OCI-LY7 (cell line): ENCODE measurements at regions not wholly inside any gene's neighbourhood (a gene's known extent, or its start where the extent isn't known, plus 50 kb on each side); places are given as distances from the start of the nearest gene placed in this dataset.

Experiments used
- BruUV-seq: library from RNA; stranded (reverse); fragments of 400-500 nt; replicated peaks from 2 replicates; lab custom pipeline; 2021; lab: Mats Ljungman, UMichigan
- CTCF ChIA-PET: fragments of 300-600 bp; sonication (Branson Sonifier 250); formaldehyde crosslinking; loops from one replicate; lab custom pipeline; 2022; ENCODE audit warnings: antibody characterized with exemption; ENCODE audit not compliant: unreplicated experiment; lab: Charles Lee
- POLR2A ChIA-PET: fragments of 300-600 bp; sonication (Branson Sonifier 250); formaldehyde crosslinking; loops from one replicate; lab custom pipeline; 2022; ENCODE audit warnings: antibody characterized with exemption; lab: Charles Lee
- DNase-seq: peaks from one replicate; pipeline ENCODE4 v3.0.0-alpha.2; 2015; ENCODE audit warnings: low spot score
- H2AFZ ChIP-seq: fragments of 200-600 bp; sonication (generic), shearing (Covaris generic); 2 replicates; pipeline ENCODE4 v1.6.1; 2014; ENCODE audit warnings: mild to moderate bottlenecking, antibody characterized with exemption, low read length, moderate library complexity
- H3K27ac ChIP-seq: fragments of 200-600 bp; sonication (generic); 2 replicates; pipeline ENCODE4 v1.5.1; 2014; ENCODE audit warnings: mixed run types, low read depth, mild to moderate bottlenecking, moderate library complexity, low read length, inconsistent platforms; ENCODE audit not compliant: poor library complexity, severe bottlenecking
- H3K36me3 ChIP-seq: fragments of 200-600 bp; sonication (generic); 2 replicates; pipeline ENCODE4 v1.6.1; 2014; ENCODE audit warnings: mild to moderate bottlenecking, antibody characterized with exemption, low read length, moderate library complexity, mixed read lengths; ENCODE audit not compliant: insufficient read depth
- H3K4me1 ChIP-seq: fragments of 200-600 bp; sonication (generic); 2 replicates; pipeline ENCODE4 v1.5.1; 2014; ENCODE audit warnings: mild to moderate bottlenecking, low read length; ENCODE audit not compliant: insufficient read depth, poor library complexity, severe bottlenecking
- H3K4me2 ChIP-seq: fragments of 200-600 bp; sonication (generic); 2 replicates; pipeline ENCODE4 v1.6.1; 2014; ENCODE audit warnings: mild to moderate bottlenecking, low read length
- H3K4me3 ChIP-seq: fragments of 200-600 bp; sonication (generic); 2 replicates; pipeline ENCODE4 v1.5.1; 2014; ENCODE audit warnings: mild to moderate bottlenecking, low read depth, low read length; ENCODE audit not compliant: poor library complexity, severe bottlenecking
- H3K79me2 ChIP-seq: fragments of 200-600 bp; sonication (generic); 2 replicates; pipeline ENCODE4 v1.6.1; 2016; ENCODE audit warnings: low read depth, mild to moderate bottlenecking, low read length, moderate library complexity, mixed read lengths; ENCODE audit not compliant: insufficient read depth
- H3K9me2 ChIP-seq: fragments of 200-600 bp; sonication (generic); 2 replicates; pipeline ENCODE4 v1.6.1; 2016; ENCODE audit warnings: mild to moderate bottlenecking, low read length, mixed read lengths; ENCODE audit not compliant: insufficient read depth
- H3K9me3 ChIP-seq: fragments of 200-600 bp; sonication (generic); 2 replicates; pipeline ENCODE4 v1.6.1; 2014; ENCODE audit warnings: mild to moderate bottlenecking, mixed run types, low read length, mixed read lengths
- H4K20me1 ChIP-seq: fragments of 200-600 bp; sonication (generic); 2 replicates; pipeline ENCODE4 v1.6.1; 2014; ENCODE audit warnings: mild to moderate bottlenecking, antibody characterized with exemption, low read length, moderate library complexity, mixed read lengths; ENCODE audit not compliant: insufficient read depth
- EZH2phosphoT487 ChIP-seq: fragments of 200-600 bp; sonication (generic); IDR thresholded peaks from 2 replicates; pipeline ENCODE4 v1.6.1; 2018; ENCODE audit warnings: low read depth, borderline replicate concordance, mild to moderate bottlenecking, mixed run types, antibody characterized with exemption, low read length, moderate library complexity, mixed read lengths
- intact Hi-C: fragments of 100-400 bp; cut with micrococcal nuclease; formaldehyde crosslinking; loops from one replicate; pipeline ENCODE4 v1.10.0; 2022; ENCODE audit not compliant: unreplicated experiment
- TF ChIP-seq, protein P1 (sequence below): fragments of 200-600 bp; sonication (generic); conservative IDR thresholded peaks from 2 replicates; pipeline ENCODE4 v1.5.1; 2014; ENCODE audit warnings: mild to moderate bottlenecking, antibody characterized with exemption, low read length, moderate library complexity, mixed read lengths

- Histone ChIP-seq H3K4me1 (peaks cover 30% of the 10 kb centered on the region), H3K36me3 (no peaks in the 10 kb centered on the region; the same call in 1 of the 2 replicates), H4K20me1 (no peaks in the 10 kb centered on the region), H3K9me3 (peaks cover 13% of the 10 kb centered on the region; the same call in 1 of the 2 replicates), H3K9me2 (no peaks in the 10 kb centered on the region), H3K27ac (peak overlapping the region; percentile 80), H3K4me3 (peak overlapping the region; percentile 47), H3K4me2 (peak overlapping the region; percentile 65), H2AFZ (peak overlapping the region; percentile 53; the same call in 1 of the 2 replicates), H3K79me2 (no peaks in the 10 kb centered on the region)
- peak; percentile 82 for DNase-seq
- TF ChIP-seq, protein P1, sequence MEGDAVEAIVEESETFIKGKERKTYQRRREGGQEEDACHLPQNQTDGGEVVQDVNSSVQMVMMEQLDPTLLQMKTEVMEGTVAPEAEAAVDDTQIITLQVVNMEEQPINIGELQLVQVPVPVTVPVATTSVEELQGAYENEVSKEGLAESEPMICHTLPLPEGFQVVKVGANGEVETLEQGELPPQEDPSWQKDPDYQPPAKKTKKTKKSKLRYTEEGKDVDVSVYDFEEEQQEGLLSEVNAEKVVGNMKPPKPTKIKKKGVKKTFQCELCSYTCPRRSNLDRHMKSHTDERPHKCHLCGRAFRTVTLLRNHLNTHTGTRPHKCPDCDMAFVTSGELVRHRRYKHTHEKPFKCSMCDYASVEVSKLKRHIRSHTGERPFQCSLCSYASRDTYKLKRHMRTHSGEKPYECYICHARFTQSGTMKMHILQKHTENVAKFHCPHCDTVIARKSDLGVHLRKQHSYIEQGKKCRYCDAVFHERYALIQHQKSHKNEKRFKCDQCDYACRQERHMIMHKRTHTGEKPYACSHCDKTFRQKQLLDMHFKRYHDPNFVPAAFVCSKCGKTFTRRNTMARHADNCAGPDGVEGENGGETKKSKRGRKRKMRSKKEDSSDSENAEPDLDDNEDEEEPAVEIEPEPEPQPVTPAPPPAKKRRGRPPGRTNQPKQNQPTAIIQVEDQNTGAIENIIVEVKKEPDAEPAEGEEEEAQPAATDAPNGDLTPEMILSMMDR: peak; percentile 37; the same call in 1 of the 2 replicates
- TF ChIP-seq EZH2phosphoT487: no peak
- intact Hi-C loops: loop anchor here (1.0 to 10.0 kb wide), 4 partner anchors 85 to 583 kb away; partner anchors contain the start of gene CD53
- POLR2A ChIA-PET: interaction anchor here (0.5 to 2.9 kb wide), 33 partner anchors 8 to 512 kb away, joined by 3 to 17 read pairs (median 3); partner anchors contain the start of gene LRIF1
- no TSS peak for BruUV-seq
- CTCF ChIA-PET: interaction anchor here (0.6 to 1.7 kb wide), 14 partner anchors 21 to 822 kb away, joined by 3 to 7 read pairs (median 4); no protein-coding TSS in a partner anchor
Measured at GRCh38 chr1:110787328-110788071, 85.4 kb upstream of the CD53 start.

DNA sequence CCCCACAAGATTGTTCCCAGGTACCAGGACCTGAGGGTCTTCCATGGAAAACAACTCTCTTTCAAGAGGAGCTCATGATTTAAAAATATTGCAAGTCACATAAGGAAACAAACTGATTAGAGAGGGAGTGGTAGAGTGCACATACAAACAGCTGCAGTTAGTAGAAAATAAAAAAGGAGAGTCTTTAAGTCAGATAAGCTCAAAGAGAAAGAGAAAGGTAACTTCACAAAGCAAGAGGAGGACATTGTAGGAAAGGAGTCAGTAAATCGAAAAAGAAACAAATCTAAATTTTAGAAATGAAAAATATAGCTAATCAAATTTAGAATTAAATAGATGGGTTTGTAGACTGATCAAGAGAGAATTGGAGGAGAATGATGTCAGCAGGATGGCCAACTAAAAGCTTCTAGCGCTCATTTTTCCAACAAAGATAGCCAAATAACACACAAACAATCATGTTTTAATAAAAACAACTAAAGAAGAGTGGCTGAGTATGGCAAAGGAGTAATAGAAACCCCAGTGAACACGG lies 86.1 kb upstream of the CD53 start:
- peak overlapping the region; percentile 80 for H3K27ac ChIP-seq
- H4K20me1 ChIP-seq: no peaks in the 10 kb centered on the region
- H3K9me2 ChIP-seq: no peaks in the 10 kb centered on the region
- H3K4me3 ChIP-seq: peak overlapping the region; percentile 47
- POLR2A ChIA-PET: interaction anchor here (0.6 to 2.9 kb wide), 35 partner anchors 9 to 435 kb away, joined by 3 to 17 read pairs (median 3); partner anchors contain the start of gene LRIF1
- TSS peak; percentile 78 for BruUV-seq
- H3K79me2 ChIP-seq: no peaks in the 10 kb centered on the region
- no peak for TF ChIP-seq EZH2phosphoT487
- TF ChIP-seq, protein P1: no peak
- H3K4me2 ChIP-seq: peak overlapping the region; percentile 65
- peaks cover 13% of the 10 kb centered on the region; the same call in 1 of the 2 replicates for H3K9me3 ChIP-seq
- peak overlapping the region; percentile 53; the same call in 1 of the 2 replicates for H2AFZ ChIP-seq
- DNase-seq: no peak
- H3K4me1 ChIP-seq: peaks cover 30% of the 10 kb centered on the region
- intact Hi-C loops: loop anchor here (1.0 to 10.0 kb wide), 4 partner anchors 86 to 582 kb away; partner anchors contain the start of gene CD53
- no peaks in the 10 kb centered on the region; the same call in 1 of the 2 replicates for H3K36me3 ChIP-seq
- CTCF ChIA-PET: interaction anchor here (0.7 to 1.7 kb wide), 13 partner anchors 20 to 822 kb away, joined by 3 to 6 read pairs (median 4); no protein-coding TSS in a partner anchor
